ENCODE measurements at regions not wholly inside any gene's neighbourhood (a gene's known extent, or its start where the extent isn't known, plus 50 kb on each side); places are given as distances from the start of the nearest gene placed in this dataset.
"Not testable (repeated sequence)": the region's sequence is repeated elsewhere in the genome, so short reads cannot be mapped to it uniquely, and the experiment has no call there.

- FAIRE-seq (peak; percentile 60), DNase-seq (no peak), ATAC-seq (no peak)
- Histone ChIP-seq H3K27ac (no peak overlapping the region), H3K36me3 (no peaks in the 10 kb centered on the region), H3K27me3 (no peaks in the 10 kb centered on the region), H3K4me3 (no peak overlapping the region), H3K4me1 (no peaks in the 10 kb centered on the region), H3K9me3 (no peaks in the 10 kb centered on the region)
- WGBS, 2 donors: 59 to 72% methylated on average over 2 of the region's 2 CpGs
- TF ChIP-seq, protein P1, sequence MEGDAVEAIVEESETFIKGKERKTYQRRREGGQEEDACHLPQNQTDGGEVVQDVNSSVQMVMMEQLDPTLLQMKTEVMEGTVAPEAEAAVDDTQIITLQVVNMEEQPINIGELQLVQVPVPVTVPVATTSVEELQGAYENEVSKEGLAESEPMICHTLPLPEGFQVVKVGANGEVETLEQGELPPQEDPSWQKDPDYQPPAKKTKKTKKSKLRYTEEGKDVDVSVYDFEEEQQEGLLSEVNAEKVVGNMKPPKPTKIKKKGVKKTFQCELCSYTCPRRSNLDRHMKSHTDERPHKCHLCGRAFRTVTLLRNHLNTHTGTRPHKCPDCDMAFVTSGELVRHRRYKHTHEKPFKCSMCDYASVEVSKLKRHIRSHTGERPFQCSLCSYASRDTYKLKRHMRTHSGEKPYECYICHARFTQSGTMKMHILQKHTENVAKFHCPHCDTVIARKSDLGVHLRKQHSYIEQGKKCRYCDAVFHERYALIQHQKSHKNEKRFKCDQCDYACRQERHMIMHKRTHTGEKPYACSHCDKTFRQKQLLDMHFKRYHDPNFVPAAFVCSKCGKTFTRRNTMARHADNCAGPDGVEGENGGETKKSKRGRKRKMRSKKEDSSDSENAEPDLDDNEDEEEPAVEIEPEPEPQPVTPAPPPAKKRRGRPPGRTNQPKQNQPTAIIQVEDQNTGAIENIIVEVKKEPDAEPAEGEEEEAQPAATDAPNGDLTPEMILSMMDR (IDR thresholded peaks at IDR 0.05): no peak
- intact Hi-C loops (cut with DNase I): no loop called here
Measured at GRCh38 chr4:28310926-28311325, 1450.3 kb downstream of the STIM2 start.

GRCh38 chr4:28312497-28312896 lies 1451.9 kb downstream of the STIM2 start:
- H3K4me3 ChIP-seq; ATAC-seq; H3K27ac ChIP-seq; H3K36me3 ChIP-seq; H3K4me1 ChIP-seq; DNase-seq; intact Hi-C loops (cut with DNase I); FAIRE-seq; H3K27me3 ChIP-seq; H3K9me3 ChIP-seq: not testable (repeated sequence)
- WGBS, 2 donors: 64% methylated on average over 11 of the region's 11 CpGs

GRCh38 chr4:28313729-28314713 lies 1453.4 kb downstream of the STIM2 start:
- Histone ChIP-seq H3K27me3 (no peaks in the 10 kb centered on the region), H3K9me3 (peaks cover 0 to 3% (median 0%) of the 10 kb centered on the region in 4 donors), H3K36me3 (no peaks in the 10 kb centered on the region), H3K4me1 (no peaks in the 10 kb centered on the region), H3K27ac (no peak overlapping the region), H3K4me3 (no peak overlapping the region)
- intact Hi-C loops (cut with DNase I): no loop called here
- DNase-seq (no peak), ATAC-seq (peak in 3 of 4 donors; percentile 14 to 69 (median 66)), FAIRE-seq (no peak)
- WGBS, 2 donors: 18 to 25% methylated on average over 2 of the region's 2 CpGs
- TF ChIP-seq, protein P1 (IDR thresholded peaks at IDR 0.05): no peak

DNA sequence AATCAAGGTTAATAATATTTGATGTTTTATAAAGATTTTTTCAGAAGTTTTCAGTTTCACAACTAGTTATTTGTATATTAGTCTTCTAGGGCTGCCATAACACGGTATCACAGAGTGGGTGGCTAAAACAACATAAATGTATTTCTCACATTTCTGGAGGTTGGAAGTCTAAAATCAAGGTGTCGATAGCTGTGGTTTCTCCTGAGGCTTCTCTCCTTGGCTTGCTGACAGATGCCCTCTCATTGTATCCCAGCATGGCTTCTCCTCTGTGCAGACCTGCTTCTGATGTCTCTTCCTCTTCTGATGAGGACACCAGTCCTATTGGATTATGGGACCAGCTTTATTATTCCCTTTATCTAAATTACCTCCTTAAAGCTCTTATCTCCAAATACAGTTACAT lies 1456.6 kb downstream of the STIM2 start:
- Histone ChIP-seq H3K4me1 (no peaks in the 10 kb centered on the region), H3K4me3 (no peak overlapping the region), H3K27ac (no peak overlapping the region), H3K36me3 (no peaks in the 10 kb centered on the region), H3K9me3 (peaks cover 0 to 3% (median 0%) of the 10 kb centered on the region in 4 donors), H3K27me3 (no peaks in the 10 kb centered on the region)
- WGBS, 2 donors: 72 to 85% methylated on average over 2 of the region's 2 CpGs
- TF ChIP-seq, protein P1 (IDR thresholded peaks at IDR 0.05): no peak
- intact Hi-C loops (cut with DNase I): no loop called here
- DNase-seq (no peak), ATAC-seq (no peak), FAIRE-seq (no peak)

GRCh38 chr4:28334249-28334648 lies 1473.6 kb downstream of the STIM2 start:
- H3K36me3 ChIP-seq: no peaks in the 10 kb centered on the region
- no peak overlapping the region for H3K4me3 ChIP-seq
- intact Hi-C loops (cut with DNase I): no loop called here
- 46 to 69% methylated on average over 3 of the region's 3 CpGs for whole genome bisulfite sequencing, 2 donors
- no peaks in the 10 kb centered on the region for H3K4me1 ChIP-seq
- FAIRE-seq: no peak
- no peak for DNase-seq
- H3K9me3 ChIP-seq: no peaks in the 10 kb centered on the region
- no peak overlapping the region for H3K27ac ChIP-seq
- ATAC-seq: no peak
- no peaks in the 10 kb centered on the region for H3K27me3 ChIP-seq
- TF ChIP-seq, protein P1 (IDR thresholded peaks at IDR 0.05): no peak
